ENCODE measurements at regions not wholly inside any gene's neighbourhood (a gene's known extent, or its start where the extent isn't known, plus 50 kb on each side); places are given as distances from the start of the nearest gene placed in this dataset.

DNA sequence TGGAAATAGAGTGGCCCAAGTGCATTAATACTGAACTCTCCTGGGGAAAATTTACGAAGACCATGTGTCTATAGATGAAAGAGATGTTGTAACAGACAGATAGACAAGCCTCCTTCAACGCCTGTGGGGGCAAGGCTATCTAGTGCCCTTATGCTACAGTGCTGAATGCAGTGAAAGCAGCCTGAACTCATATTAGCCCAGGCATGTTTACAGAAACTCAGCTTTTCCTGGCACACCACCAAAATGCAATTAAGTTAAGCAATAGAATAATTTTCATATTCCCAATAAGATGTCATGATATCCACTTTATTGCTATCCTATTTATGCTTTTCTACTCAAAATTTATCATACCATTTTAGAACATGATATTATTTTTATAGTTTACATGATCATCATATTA lies 277.0 kb downstream of the DIRAS2 start:
- DNase-seq: no peak

DNA sequence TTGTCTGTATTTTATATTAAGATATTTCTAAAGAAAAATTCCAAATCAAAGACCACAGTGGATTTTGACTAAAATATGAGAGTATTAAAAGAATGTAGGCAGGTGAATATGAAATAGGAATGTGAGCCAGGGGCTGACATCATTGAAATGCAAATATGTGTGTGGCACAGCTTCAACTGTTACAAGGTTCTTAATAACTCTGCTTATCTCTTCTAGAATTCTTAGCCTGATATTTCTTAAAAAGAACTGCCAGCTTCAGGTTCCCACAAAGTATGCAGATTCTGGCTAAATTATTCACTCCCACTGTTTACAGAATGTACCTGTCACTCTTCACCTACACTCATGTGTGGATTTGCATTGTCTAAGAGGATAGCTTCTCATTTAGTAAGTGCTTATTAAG lies 274.4 kb downstream of the DIRAS2 start:
- DNase-seq: no peak

GRCh38 chr9:90368928-90369327 lies 273.7 kb downstream of the DIRAS2 start:
- no peak for DNase-seq

DNA sequence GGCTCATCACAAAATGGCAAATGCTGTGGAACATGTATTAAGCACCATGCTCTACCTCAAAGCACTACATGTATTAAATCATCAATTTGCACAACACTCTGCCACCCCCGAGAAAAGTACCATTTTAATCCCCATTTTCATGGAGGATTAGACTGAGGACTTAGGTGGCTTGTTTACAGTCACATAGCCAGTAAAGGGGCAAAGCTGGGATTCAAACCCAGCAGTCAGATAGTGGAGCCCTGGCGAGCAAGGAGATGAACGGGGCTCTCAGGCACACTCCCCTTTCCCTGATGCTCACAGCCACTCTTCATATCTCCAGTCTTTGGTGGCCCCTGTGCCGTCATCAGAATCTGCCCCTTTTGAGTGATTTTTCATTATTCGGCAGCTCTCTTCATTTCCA lies 262.9 kb downstream of the DIRAS2 start:
- no peak for DNase-seq

DNA sequence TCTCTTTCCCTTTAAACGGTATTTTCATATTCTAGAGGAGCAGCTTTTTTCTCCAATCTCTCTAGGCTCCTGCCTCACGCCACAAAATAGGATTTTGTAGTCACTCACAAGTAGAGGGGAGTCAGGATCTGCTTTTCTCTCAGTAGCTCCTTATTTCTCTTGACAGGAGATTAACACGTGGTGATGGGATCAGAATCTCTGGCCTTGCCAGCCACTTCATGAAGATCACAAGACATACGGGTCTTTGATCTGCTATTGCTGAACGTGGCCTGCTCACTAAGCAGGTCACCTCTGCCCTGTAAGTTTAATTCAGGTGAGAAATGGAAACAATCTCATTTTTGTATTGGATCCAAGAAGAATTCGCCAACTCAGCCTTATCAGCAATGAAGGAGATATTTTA lies 257.5 kb downstream of the DIRAS2 start:
- no peak for DNase-seq

DNA sequence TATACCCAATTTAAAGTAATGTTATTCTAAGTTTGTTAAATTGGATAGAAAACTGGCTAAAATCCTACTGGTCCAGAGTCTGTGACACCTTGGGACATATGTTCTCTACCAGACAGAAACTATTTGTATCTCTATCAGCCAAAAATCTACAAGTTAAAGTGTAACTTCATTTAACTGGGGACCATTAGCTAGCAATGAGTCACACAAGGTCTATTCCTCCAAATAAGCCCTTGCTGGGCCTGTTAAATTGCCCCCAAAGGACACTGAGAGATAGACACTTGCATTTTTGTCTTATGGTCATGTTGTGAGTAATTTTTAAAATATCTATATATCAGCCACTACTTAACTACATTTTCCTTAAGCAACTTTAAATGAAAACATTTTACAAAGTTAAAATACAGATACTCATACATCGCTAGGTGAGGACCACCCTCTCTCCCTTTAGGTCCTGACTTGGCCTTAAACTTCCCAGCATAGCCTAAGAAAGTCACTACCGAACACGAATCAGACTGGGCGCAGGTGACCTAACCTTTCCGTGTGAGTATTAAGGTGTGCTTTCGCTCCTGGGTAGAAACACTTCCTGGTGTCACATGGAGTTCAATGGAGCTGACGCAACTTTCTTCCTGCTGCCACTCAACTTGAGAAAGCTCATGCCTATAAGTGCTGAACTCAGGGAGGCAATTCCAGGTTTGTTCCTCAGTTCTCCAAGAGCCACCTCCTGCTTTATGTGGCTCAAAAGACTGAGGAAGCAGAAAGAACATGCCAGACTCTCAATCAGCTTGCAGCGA lies 249.1 kb downstream of the DIRAS2 start:
- no peak for DNase-seq

DNA sequence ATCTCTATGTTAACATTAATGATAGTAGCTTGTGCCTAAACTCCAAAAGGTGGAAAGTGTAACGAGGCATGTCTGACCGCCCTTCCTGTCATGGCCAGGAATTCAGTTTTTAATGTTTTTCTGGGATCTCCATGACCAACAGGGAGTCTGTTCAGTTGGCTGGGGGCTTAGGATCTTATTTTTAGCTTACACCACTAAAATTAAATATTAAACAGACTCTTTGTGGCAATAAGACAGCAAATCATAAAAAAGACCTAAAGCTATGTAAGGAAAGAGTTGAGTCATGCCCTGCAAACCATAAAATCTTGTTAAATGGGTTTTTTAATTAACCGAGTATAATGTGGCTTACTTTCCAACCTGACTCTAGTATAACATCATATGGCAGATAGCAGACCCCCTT lies 247.8 kb downstream of the DIRAS2 start:
- DNase-seq: no peak

GRCh38 chr9:90400091-90400490 lies 242.5 kb downstream of the DIRAS2 start:
- DNase-seq: no peak

GRCh38 chr9:90408659-90409058 lies 234.0 kb downstream of the DIRAS2 start:
- no peak for DNase-seq

GRCh38 chr9:90419221-90419851 lies 223.3 kb downstream of the DIRAS2 start:
- no peak for DNase-seq

- no peak for DNase-seq
Observed at GRCh38 chr9:90420211-90420610, 222.4 kb downstream of the DIRAS2 start.

DNA sequence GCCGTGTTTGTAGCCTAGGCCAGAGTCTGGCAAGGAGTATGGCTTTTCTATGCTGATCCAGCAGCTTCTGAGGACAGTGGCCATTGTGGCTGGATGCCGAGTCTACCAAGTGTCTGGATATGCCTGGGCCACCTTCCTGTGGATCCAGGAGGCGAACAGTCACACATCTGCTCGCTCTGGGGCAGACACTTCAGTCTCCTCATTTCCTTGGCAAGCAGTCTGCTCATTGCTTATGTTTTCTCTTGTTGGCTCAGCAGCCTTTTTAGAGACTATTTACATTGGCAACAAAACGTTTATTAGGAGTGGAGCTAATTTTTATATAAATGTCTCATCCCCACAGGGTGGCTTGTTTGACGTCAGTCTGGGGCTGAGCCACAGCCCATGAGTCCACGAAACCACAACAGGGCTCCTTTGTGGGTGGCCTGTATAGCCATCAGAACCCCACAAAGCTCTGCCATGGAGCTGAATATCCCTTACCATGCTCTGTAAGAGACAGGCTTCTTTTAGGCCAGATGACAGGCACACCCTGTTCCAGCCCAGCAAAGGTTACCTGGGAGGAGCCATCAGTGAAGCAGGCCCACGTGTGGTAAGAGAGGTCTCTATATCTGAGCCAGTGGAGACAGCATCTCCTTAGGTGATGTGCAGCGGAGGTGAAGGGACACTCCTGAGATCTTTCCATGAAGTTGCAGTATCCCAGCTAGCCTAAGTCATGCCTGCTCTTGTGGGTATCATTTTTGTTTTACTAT lies 221.7 kb downstream of the DIRAS2 start:
- DNase-seq: no peak

GRCh38 chr9:90421786-90422185 lies 220.8 kb downstream of the DIRAS2 start:
- DNase-seq: no peak

DNA sequence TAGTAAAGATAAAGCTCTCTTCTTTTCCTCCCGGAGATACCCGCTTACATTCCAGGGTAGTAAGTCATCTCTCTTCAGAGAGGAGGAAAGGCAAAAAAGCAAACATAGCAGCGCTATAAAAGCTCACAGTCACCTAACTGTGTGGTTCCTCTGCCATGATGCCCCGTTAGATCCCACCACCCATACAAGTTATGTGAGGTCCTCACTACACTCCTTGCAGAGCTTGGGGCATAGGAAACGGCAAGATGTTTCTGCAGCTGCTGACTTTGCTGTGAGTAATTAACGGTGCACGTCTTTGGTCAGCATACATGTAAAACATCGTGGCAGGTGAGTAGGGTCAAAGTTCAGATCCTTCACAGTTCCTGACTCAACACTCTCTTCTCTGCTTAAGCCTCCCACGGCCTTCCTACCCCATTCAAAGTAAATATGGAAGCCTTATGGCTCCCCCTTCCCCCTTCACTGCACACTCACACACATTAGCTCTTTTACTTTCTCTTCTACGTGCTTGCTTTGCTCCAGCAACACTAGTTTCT lies 218.9 kb downstream of the DIRAS2 start:
- no peak for DNase-seq

DNA sequence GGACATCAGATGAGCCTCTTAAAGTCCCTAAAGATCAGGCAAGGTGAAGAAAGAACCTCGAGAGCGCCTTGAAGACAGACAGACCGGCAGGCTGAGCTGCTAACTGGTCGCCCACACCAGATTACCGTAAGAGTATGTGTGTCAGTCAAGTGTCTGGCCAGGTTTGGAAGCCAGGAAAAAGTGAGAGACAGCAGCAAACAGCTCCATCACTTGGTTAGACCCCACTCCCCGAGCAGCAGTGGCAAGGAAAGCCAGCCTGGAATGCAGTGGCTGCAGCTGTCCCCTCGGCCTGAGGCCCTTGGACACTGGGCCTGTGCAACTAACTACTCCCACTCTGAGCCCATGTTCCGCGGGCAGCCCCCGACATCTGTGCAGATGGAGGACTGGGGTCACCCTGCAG lies 214.1 kb downstream of the DIRAS2 start:
- DNase-seq: no peak

DNA sequence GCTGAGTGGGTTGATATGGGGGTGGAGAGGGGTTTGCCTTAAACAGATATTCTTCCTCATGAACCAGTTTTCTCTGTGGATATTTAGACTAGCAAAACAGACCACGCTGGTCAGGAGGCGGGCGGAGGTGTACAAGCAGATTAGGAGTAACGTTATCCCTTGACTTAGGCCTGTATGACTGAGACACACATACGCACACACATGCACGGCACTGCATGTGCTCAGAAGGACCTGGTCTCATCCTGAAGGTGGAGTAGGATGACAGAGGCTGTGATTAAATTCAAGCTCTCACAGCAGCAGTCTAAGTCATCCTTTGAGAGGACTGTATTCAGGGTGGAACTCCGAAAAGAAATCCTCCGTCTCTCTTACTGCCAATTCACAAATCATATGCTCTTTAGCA lies 209.7 kb downstream of the DIRAS2 start:
- DNase-seq: no peak

GRCh38 chr9:90433398-90433941 lies 209.2 kb downstream of the DIRAS2 start:
- DNase-seq: no peak

DNA sequence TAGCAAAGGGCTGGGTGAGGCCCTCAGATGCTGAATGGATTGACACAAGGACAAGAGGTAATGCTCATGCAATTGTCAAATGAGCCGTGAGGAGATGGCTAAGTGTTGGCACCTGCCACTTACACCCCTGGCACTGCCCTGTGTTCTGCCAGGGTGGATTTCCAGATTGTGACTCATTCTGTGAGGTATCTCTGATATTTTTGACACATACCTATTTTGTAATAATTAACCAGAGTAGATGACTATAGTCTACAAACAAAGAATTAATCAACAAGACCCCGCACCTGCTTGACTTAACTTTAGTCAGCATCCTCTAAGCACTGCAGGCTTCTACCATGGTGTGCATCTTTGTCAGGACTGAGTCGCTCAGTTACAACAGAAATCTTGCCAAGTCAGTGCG lies 200.8 kb downstream of the DIRAS2 start:
- DNase-seq: no peak

- DNase-seq: no peak
Observed at GRCh38 chr9:90442723-90443122, 199.9 kb downstream of the DIRAS2 start.

- DNase-seq: no peak
Observed at GRCh38 chr9:90444609-90445204, 197.9 kb downstream of the DIRAS2 start.

DNA sequence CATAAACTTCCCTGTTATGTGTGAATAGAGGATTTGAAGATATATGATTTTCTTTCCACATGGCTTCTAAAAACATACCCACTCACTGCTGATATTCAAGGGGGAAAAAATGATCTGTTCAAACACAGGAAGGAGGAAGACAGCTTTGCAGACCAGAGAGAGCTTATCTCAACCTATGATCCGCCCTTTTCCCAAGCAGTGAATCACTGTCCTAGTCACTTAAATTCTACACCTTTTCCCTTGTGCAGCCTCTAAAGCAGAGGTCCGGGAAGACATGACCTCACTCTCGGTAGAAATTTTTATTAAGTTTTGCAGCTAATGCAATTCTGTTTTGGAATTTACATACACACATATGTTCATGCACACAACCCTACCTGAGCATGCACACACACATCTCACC lies 197.2 kb downstream of the DIRAS2 start:
- no peak for DNase-seq

- DNase-seq: no peak
Observed at GRCh38 chr9:90446200-90446948, 196.2 kb downstream of the DIRAS2 start.

Data from stimulated activated CD4-positive, alpha-beta T cell treated with anti-CD3 and anti-CD28 coated beads, Interleukin-2, amount 100 ng/mL, for 48 hours (primary cell).